MCF 10A (cell line): ENCODE measurements at regions not wholly inside any gene's neighbourhood (a gene's known extent, or its start where the extent isn't known, plus 50 kb on each side); places are given as distances from the start of the nearest gene placed in this dataset.

Experiments used
- BruUV-seq: library from RNA; stranded (reverse); fragments of 400-500 nt; replicated peaks from 2 replicates; lab custom pipeline; 2021; lab: Mats Ljungman, UMichigan
- CTCF ChIA-PET: fragments of 300-600 bp; sonication (Branson Sonifier 250); formaldehyde crosslinking; extraction: SDS; loops from one replicate; lab custom pipeline; 2021; ENCODE audit warnings: antibody characterized with exemption, inconsistent platforms; lab: Yijun Ruan, JAX
- POLR2A ChIA-PET: fragments of 300-600, 350-650 bp; sonication (Branson Sonifier 250); formaldehyde crosslinking; extraction: SDS; loops from one replicate; lab custom pipeline; 2020; ENCODE audit warnings: antibody characterized with exemption, inconsistent platforms; lab: Yijun Ruan, JAX
- DNase-seq: peaks from one replicate; pipeline ENCODE4 v3.0.0-alpha.2; 2018; ENCODE audit not compliant: unreplicated experiment
- H3K27ac Mint-ChIP-seq: one replicate; pipeline ENCODE4 v1.8.0; 2022; ENCODE audit warnings: mild to moderate bottlenecking, low read depth, mixed read lengths; ENCODE audit not compliant: unreplicated experiment
- H3K27me3 Mint-ChIP-seq: one replicate; pipeline ENCODE4 v1.8.0; 2022; ENCODE audit warnings: mixed read lengths; ENCODE audit not compliant: insufficient read depth, unreplicated experiment
- H3K36me3 Mint-ChIP-seq: one replicate; pipeline ENCODE4 v1.8.0; 2022; ENCODE audit warnings: mild to moderate bottlenecking, moderate library complexity, mixed read lengths; ENCODE audit not compliant: insufficient read depth, unreplicated experiment
- H3K4me1 Mint-ChIP-seq: one replicate; pipeline ENCODE4 v1.8.0; 2022; ENCODE audit warnings: mixed read lengths; ENCODE audit not compliant: insufficient read depth, unreplicated experiment
- H3K4me3 Mint-ChIP-seq: one replicate; pipeline ENCODE4 v1.8.0; 2022; ENCODE audit warnings: mild to moderate bottlenecking, moderate library complexity, mixed read lengths; ENCODE audit not compliant: unreplicated experiment
- H3K9me3 Mint-ChIP-seq: one replicate; pipeline ENCODE4 v1.8.0; 2022; ENCODE audit warnings: mixed read lengths; ENCODE audit not compliant: unreplicated experiment
- CTCF ChIP-seq: fragments of 200-600 bp; IDR thresholded peaks from one replicate; pipeline ENCODE4 v1.8.0; 2022; ENCODE audit warnings: antibody characterized with exemption, mild to moderate bottlenecking; ENCODE audit not compliant: unreplicated experiment
- intact Hi-C: fragments of 100-400 bp; cut with micrococcal nuclease; formaldehyde crosslinking; loops from 2 replicates; pipeline ENCODE4 v1.14.1; 2022

- no peak for DNase-seq
- H3K4me3 Mint-ChIP-seq = no peak overlapping the region
- H3K36me3 Mint-ChIP-seq = no peaks in the 10 kb centered on the region
- ChIA-PET POLR2A (no interaction called here), CTCF (interaction anchor here (0.6 to 1.0 kb wide), 3 partner anchors 82 to 336 kb away, joined by 3 to 4 read pairs (median 3); no protein-coding TSS in a partner anchor)
- H3K4me1 Mint-ChIP-seq = no peaks in the 10 kb centered on the region
- TF ChIP-seq CTCF = no peak
- intact Hi-C loops = no loop called here
- H3K27me3 Mint-ChIP-seq = no peaks in the 10 kb centered on the region
- no peak overlapping the region for H3K27ac Mint-ChIP-seq
- BruUV-seq = no TSS peak
- no peaks in the 10 kb centered on the region for H3K9me3 Mint-ChIP-seq
Observed at GRCh38 chr2:238704471-238705225, 143.2 kb upstream of the TWIST2 start.

GRCh38 chr2:238706163-238706562, 141.7 kb upstream of the TWIST2 start:
- no peaks in the 10 kb centered on the region for H3K27me3 Mint-ChIP-seq
- no peaks in the 10 kb centered on the region for H3K36me3 Mint-ChIP-seq
- POLR2A ChIA-PET = no interaction called here
- CTCF ChIA-PET = interaction anchor here (0.6 to 0.9 kb wide), 2 partner anchors 14 to 270 kb away, joined by 3 to 4 read pairs; no protein-coding TSS in a partner anchor
- no peaks in the 10 kb centered on the region for H3K4me1 Mint-ChIP-seq
- no peak overlapping the region for H3K4me3 Mint-ChIP-seq
- DNase-seq = no peak
- intact Hi-C loops = no loop called here
- no peak for TF ChIP-seq CTCF
- BruUV-seq = no TSS peak
- H3K9me3 Mint-ChIP-seq = no peaks in the 10 kb centered on the region
- no peak overlapping the region for H3K27ac Mint-ChIP-seq

GRCh38 chr2:238706673-238707072, 141.2 kb upstream of the TWIST2 start:
- intact Hi-C loops = no loop called here
- no peak for TF ChIP-seq CTCF
- Mint-ChIP-seq H3K4me1 (no peaks in the 10 kb centered on the region), H3K36me3 (no peaks in the 10 kb centered on the region), H3K27me3 (no peaks in the 10 kb centered on the region), H3K9me3 (no peaks in the 10 kb centered on the region), H3K27ac (no peak overlapping the region), H3K4me3 (no peak overlapping the region)
- POLR2A ChIA-PET = no interaction called here
- no peak for DNase-seq
- no TSS peak for BruUV-seq
- CTCF ChIA-PET = interaction anchor here (0.9 to 1.4 kb wide), 2 partner anchors 13 kb away, joined by 3 to 5 read pairs; no protein-coding TSS in a partner anchor

- Mint-ChIP-seq H3K27ac (no peak overlapping the region), H3K9me3 (no peaks in the 10 kb centered on the region), H3K36me3 (no peaks in the 10 kb centered on the region), H3K4me1 (no peaks in the 10 kb centered on the region), H3K4me3 (no peak overlapping the region), H3K27me3 (no peaks in the 10 kb centered on the region)
- intact Hi-C loops = no loop called here
- TF ChIP-seq CTCF = no peak
- BruUV-seq = no TSS peak
- DNase-seq = no peak
- ChIA-PET CTCF (interaction anchor here (1.8 kb wide), 1 partner anchor 11 kb away, joined by 5 read pairs; no protein-coding TSS in a partner anchor), POLR2A (interaction anchor here (1.1 kb wide), 1 partner anchor 9 kb away, joined by 4 read pairs; no protein-coding TSS in a partner anchor)
Observed at GRCh38 chr2:238709325-238710025, 138.4 kb upstream of the TWIST2 start.
